MCF 10A (cell line): ENCODE measurements at regions not wholly inside any gene's neighbourhood (a gene's known extent, or its start where the extent isn't known, plus 50 kb on each side); places are given as distances from the start of the nearest gene placed in this dataset.
A peak's percentile ranks its signal among the peaks of the same experiment; 100 is the strongest.
"Not testable (repeated sequence)": the region's sequence is repeated elsewhere in the genome, so short reads cannot be mapped to it uniquely, and the experiment has no call there.

ENCODE experiments used
- BruUV-seq: library from RNA; stranded (reverse); fragments of 400-500 nt; replicated peaks from 2 replicates; lab custom pipeline; 2021; lab: Mats Ljungman, UMichigan
- CTCF ChIA-PET: fragments of 300-600 bp; sonication (Branson Sonifier 250); formaldehyde crosslinking; extraction: SDS; loops from one replicate; lab custom pipeline; 2021; ENCODE audit warnings: antibody characterized with exemption, inconsistent platforms; lab: Yijun Ruan, JAX
- POLR2A ChIA-PET: fragments of 300-600, 350-650 bp; sonication (Branson Sonifier 250); formaldehyde crosslinking; extraction: SDS; loops from one replicate; lab custom pipeline; 2020; ENCODE audit warnings: antibody characterized with exemption, inconsistent platforms; lab: Yijun Ruan, JAX
- DNase-seq: peaks from one replicate; pipeline ENCODE4 v3.0.0-alpha.2; 2018; ENCODE audit not compliant: unreplicated experiment
- H3K27ac Mint-ChIP-seq: one replicate; pipeline ENCODE4 v1.8.0; 2022; ENCODE audit warnings: mild to moderate bottlenecking, low read depth, mixed read lengths; ENCODE audit not compliant: unreplicated experiment
- H3K27me3 Mint-ChIP-seq: one replicate; pipeline ENCODE4 v1.8.0; 2022; ENCODE audit warnings: mixed read lengths; ENCODE audit not compliant: insufficient read depth, unreplicated experiment
- H3K36me3 Mint-ChIP-seq: one replicate; pipeline ENCODE4 v1.8.0; 2022; ENCODE audit warnings: mild to moderate bottlenecking, moderate library complexity, mixed read lengths; ENCODE audit not compliant: insufficient read depth, unreplicated experiment
- H3K4me1 Mint-ChIP-seq: one replicate; pipeline ENCODE4 v1.8.0; 2022; ENCODE audit warnings: mixed read lengths; ENCODE audit not compliant: insufficient read depth, unreplicated experiment
- H3K4me3 Mint-ChIP-seq: one replicate; pipeline ENCODE4 v1.8.0; 2022; ENCODE audit warnings: mild to moderate bottlenecking, moderate library complexity, mixed read lengths; ENCODE audit not compliant: unreplicated experiment
- H3K9me3 Mint-ChIP-seq: one replicate; pipeline ENCODE4 v1.8.0; 2022; ENCODE audit warnings: mixed read lengths; ENCODE audit not compliant: unreplicated experiment
- intact Hi-C: fragments of 100-400 bp; cut with micrococcal nuclease; formaldehyde crosslinking; loops from 2 replicates; pipeline ENCODE4 v1.14.1; 2022
- TF ChIP-seq, protein P1 (sequence below): fragments of 200-600 bp; IDR thresholded peaks from one replicate; pipeline ENCODE4 v1.8.0; 2022; ENCODE audit warnings: antibody characterized with exemption, mild to moderate bottlenecking; ENCODE audit not compliant: unreplicated experiment

DNA sequence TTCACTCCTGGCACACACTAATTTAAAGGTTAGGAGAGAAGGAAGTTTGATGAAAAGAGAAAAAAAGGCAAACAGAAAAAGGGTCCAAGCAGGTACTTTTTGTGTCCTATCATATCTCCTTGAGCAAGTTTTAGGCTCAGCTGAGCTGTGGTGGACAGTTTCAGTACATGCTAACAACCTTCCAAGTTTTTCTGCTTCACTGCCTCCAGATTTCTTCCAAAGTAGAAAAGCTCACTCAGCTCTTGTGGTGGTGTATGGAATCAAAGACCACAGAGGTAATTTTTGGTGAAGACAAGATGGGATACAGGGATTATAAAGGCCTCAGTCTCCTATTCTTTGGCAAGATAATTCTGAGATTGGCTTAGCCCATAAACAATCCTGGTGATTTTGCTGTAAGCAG lies 921.8 kb downstream of the NR2F1-AS1 start:
- CTCF ChIA-PET = no interaction called here
- Mint-ChIP-seq H3K9me3 (peaks cover 4% of the 10 kb centered on the region), H3K27ac (no peak overlapping the region), H3K4me1 (peaks cover 5% of the 10 kb centered on the region), H3K27me3 (no peaks in the 10 kb centered on the region), H3K4me3 (no peak overlapping the region), H3K36me3 (no peaks in the 10 kb centered on the region)
- no TSS peak for BruUV-seq
- POLR2A ChIA-PET = no interaction called here
- no peak for DNase-seq
- intact Hi-C loops = no loop called here
- TF ChIP-seq, protein P1, sequence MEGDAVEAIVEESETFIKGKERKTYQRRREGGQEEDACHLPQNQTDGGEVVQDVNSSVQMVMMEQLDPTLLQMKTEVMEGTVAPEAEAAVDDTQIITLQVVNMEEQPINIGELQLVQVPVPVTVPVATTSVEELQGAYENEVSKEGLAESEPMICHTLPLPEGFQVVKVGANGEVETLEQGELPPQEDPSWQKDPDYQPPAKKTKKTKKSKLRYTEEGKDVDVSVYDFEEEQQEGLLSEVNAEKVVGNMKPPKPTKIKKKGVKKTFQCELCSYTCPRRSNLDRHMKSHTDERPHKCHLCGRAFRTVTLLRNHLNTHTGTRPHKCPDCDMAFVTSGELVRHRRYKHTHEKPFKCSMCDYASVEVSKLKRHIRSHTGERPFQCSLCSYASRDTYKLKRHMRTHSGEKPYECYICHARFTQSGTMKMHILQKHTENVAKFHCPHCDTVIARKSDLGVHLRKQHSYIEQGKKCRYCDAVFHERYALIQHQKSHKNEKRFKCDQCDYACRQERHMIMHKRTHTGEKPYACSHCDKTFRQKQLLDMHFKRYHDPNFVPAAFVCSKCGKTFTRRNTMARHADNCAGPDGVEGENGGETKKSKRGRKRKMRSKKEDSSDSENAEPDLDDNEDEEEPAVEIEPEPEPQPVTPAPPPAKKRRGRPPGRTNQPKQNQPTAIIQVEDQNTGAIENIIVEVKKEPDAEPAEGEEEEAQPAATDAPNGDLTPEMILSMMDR = no peak

DNA sequence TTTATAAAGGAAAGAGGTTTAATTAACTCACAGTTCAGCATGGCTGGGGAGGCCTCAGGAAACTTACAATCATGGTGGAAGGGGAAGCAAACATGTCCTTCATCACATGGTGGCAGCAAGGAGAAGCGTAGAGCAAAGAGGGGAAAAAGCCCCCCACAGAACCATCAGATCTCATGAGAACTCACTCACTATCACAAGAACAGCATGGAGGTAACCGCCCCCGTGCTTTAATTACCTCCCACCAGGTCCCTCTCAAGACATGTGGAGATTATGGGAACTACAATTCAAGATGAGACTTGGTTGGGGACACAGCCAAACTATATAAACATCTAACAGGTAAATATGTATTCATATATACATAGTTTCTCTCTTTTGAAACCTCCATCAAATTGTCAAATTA lies 926.4 kb downstream of the NR2F1-AS1 start:
- H3K9me3 Mint-ChIP-seq, H3K27me3 Mint-ChIP-seq, H3K27ac Mint-ChIP-seq, H3K36me3 Mint-ChIP-seq, BruUV-seq, intact Hi-C loops, H3K4me3 Mint-ChIP-seq, CTCF ChIA-PET, DNase-seq, H3K4me1 Mint-ChIP-seq: not testable (repeated sequence)
- POLR2A ChIA-PET = interaction anchor here (0.6 kb wide), 1 partner anchor 928 kb away, joined by 3 read pairs; the partner anchor contains the start of gene NR2F1

DNA sequence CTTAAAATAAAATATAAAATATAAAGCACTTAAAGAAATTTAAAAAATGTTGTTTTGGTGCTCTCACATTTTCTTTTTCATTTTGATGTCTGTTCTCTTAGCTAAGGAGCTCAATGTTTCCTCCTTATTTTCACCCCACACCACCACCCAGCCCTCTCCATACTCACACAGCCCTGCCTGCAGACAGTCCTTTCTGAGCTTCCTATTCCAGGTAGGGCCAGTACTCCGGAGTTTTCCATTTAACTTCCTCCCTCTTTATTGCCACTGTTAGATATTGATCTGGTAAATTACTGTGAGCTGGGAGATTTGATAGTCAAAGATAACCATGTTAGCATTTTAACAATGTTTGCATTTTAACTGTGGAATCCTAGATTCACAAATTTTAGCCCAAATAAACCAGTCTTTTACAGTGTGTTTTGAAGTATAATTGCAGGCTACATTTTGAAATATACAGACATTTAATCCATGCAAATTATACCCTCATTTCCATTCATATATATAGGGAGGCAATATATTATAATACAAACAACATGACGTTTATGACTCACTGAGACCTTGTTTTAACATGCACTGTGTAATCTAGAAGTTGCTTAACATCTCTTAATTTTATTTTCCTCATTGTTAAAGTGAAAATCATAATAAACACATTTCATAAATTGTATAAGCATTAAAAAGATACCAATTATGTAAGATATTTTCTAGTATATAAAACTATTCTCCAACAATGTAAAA lies 927.1 kb downstream of the NR2F1-AS1 start:
- peak; percentile 18 for DNase-seq
- TF ChIP-seq, protein P1 = no peak
- H3K27ac Mint-ChIP-seq = no peak overlapping the region
- peaks cover 4% of the 10 kb centered on the region for H3K9me3 Mint-ChIP-seq
- peaks cover 6% of the 10 kb centered on the region for H3K4me1 Mint-ChIP-seq
- no peaks in the 10 kb centered on the region for H3K27me3 Mint-ChIP-seq
- no TSS peak for BruUV-seq
- H3K36me3 Mint-ChIP-seq = no peaks in the 10 kb centered on the region
- no peak overlapping the region for H3K4me3 Mint-ChIP-seq
- ChIA-PET POLR2A (no interaction called here), CTCF (interaction anchor here (0.6 kb wide), 1 partner anchor 1787 kb away, joined by 4 read pairs; no protein-coding TSS in a partner anchor)
- intact Hi-C loops = no loop called here

DNA sequence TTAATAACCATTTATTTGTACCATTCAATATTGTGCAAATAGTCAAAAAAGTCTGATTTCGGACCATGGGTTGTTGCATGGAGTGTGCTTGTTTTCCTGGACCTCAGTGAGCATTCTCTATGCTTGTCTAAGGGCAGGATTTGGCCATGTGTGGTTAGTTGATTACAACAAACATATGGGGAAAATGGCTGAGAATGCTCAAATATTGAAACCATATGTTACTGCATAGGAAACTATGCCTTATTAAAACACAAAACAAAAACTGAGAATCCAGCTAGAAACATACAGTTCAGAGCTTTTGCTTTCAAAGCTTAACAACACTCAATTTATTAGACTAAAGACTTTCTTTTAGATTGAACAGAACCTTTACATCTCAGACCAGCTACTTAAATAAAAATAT lies 928.3 kb downstream of the NR2F1-AS1 start:
- H3K36me3 Mint-ChIP-seq = no peaks in the 10 kb centered on the region
- peaks cover 6% of the 10 kb centered on the region for H3K4me1 Mint-ChIP-seq
- no TSS peak for BruUV-seq
- TF ChIP-seq, protein P1 = no peak
- no peak overlapping the region for H3K27ac Mint-ChIP-seq
- CTCF ChIA-PET = no interaction called here
- no peak for DNase-seq
- no peak overlapping the region for H3K4me3 Mint-ChIP-seq
- POLR2A ChIA-PET = interaction anchor here (1.0 kb wide), 1 partner anchor 12 kb away, joined by 3 read pairs; no protein-coding TSS in a partner anchor
- H3K27me3 Mint-ChIP-seq = no peaks in the 10 kb centered on the region
- H3K9me3 Mint-ChIP-seq = peaks cover 4% of the 10 kb centered on the region
- intact Hi-C loops = no loop called here
